ENCODE measurements at regions not wholly inside any gene's neighbourhood (a gene's known extent, or its start where the extent isn't known, plus 50 kb on each side); places are given as distances from the start of the nearest gene placed in this dataset.

GRCh38 chr7:83749495-83749894, 100.6 kb upstream of the SEMA3E start (continued):
- TF ChIP-seq, protein P1, sequence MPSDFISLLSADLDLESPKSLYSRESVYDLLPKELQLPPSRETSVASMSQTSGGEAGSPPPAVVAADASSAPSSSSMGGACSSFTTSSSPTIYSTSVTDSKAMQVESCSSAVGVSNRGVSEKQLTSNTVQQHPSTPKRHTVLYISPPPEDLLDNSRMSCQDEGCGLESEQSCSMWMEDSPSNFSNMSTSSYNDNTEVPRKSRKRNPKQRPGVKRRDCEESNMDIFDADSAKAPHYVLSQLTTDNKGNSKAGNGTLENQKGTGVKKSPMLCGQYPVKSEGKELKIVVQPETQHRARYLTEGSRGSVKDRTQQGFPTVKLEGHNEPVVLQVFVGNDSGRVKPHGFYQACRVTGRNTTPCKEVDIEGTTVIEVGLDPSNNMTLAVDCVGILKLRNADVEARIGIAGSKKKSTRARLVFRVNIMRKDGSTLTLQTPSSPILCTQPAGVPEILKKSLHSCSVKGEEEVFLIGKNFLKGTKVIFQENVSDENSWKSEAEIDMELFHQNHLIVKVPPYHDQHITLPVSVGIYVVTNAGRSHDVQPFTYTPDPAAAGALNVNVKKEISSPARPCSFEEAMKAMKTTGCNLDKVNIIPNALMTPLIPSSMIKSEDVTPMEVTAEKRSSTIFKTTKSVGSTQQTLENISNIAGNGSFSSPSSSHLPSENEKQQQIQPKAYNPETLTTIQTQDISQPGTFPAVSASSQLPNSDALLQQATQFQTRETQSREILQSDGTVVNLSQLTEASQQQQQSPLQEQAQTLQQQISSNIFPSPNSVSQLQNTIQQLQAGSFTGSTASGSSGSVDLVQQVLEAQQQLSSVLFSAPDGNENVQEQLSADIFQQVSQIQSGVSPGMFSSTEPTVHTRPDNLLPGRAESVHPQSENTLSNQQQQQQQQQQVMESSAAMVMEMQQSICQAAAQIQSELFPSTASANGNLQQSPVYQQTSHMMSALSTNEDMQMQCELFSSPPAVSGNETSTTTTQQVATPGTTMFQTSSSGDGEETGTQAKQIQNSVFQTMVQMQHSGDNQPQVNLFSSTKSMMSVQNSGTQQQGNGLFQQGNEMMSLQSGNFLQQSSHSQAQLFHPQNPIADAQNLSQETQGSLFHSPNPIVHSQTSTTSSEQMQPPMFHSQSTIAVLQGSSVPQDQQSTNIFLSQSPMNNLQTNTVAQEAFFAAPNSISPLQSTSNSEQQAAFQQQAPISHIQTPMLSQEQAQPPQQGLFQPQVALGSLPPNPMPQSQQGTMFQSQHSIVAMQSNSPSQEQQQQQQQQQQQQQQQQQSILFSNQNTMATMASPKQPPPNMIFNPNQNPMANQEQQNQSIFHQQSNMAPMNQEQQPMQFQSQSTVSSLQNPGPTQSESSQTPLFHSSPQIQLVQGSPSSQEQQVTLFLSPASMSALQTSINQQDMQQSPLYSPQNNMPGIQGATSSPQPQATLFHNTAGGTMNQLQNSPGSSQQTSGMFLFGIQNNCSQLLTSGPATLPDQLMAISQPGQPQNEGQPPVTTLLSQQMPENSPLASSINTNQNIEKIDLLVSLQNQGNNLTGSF (CRISPR knock-in tag; IDR thresholded peaks at IDR 0.05) = no peak
- TF ChIP-seq EZH2 (conservative IDR thresholded peaks at IDR 0.05; ENCODE audit: low read depth, low read length) (no peak), ZNF766 (CRISPR knock-in tag; IDR thresholded peaks at IDR 0.05; ENCODE audit: borderline replicate concordance) (no peak)
- TF ChIP-seq, protein P2, sequence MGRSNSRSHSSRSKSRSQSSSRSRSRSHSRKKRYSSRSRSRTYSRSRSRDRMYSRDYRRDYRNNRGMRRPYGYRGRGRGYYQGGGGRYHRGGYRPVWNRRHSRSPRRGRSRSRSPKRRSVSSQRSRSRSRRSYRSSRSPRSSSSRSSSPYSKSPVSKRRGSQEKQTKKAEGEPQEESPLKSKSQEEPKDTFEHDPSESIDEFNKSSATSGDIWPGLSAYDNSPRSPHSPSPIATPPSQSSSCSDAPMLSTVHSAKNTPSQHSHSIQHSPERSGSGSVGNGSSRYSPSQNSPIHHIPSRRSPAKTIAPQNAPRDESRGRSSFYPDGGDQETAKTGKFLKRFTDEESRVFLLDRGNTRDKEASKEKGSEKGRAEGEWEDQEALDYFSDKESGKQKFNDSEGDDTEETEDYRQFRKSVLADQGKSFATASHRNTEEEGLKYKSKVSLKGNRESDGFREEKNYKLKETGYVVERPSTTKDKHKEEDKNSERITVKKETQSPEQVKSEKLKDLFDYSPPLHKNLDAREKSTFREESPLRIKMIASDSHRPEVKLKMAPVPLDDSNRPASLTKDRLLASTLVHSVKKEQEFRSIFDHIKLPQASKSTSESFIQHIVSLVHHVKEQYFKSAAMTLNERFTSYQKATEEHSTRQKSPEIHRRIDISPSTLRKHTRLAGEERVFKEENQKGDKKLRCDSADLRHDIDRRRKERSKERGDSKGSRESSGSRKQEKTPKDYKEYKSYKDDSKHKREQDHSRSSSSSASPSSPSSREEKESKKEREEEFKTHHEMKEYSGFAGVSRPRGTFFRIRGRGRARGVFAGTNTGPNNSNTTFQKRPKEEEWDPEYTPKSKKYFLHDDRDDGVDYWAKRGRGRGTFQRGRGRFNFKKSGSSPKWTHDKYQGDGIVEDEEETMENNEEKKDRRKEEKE (IDR thresholded peaks at IDR 0.05) = no peak

DNA sequence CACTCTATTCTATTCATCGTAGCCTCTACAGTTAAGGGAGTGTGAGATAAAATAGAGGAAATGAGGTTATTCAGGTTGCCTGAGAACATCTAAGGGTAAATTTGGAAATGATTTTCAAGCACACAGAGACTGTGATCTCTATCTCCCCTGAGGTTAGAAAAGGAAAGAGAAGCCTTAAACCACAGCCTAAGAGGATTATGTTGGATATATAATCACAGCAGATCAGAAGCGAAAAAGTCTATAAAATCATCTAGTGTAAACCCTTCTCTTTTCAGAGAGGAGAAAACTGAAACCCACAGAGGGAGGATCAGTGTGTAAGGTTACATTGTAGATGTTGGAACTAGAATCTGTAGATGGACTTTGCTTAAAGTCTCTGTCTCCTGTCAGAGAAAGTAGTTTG, 90.6 kb upstream of the SEMA3E start:
- FAIRE-seq = no peak
- CTCF ChIA-PET (ENCODE audit: low intra/inter-chr PET ratio, low total read pairs) = no interaction called here
- Histone ChIP-seq H3K36me3 (replicated peaks in 1 of 2; ENCODE audit: control insufficient read depth in 1 of 2, insufficient read depth in 2 of 2, low read length in 2 of 2) (no peaks in the 10 kb centered on the region), H3K4me2 (ENCODE audit: low read depth, low read length) (no peak overlapping the region), H2AFZ (ENCODE audit: low read length) (no peak overlapping the region), H3K9ac (ENCODE audit: insufficient read depth, low read depth, low read length) (no peak overlapping the region), H3K27ac (ENCODE audit: extremely low read length, insufficient read depth, low read length) (no peak overlapping the region), H3K9me3 (ENCODE audit: low read length) (no peaks in the 10 kb centered on the region), H4K20me1 (ENCODE audit: insufficient read depth, low read length) (no peaks in the 10 kb centered on the region), H3K4me1 (ENCODE audit: insufficient read depth, low read length) (no peaks in the 10 kb centered on the region), H3K4me3 (replicated peaks in 1 of 3; ENCODE audit: insufficient read depth in 1 of 3, low read depth in 2 of 3, low read length in 3 of 3) (no peak overlapping the region), H3K27me3 (ENCODE audit: control insufficient read depth in 1 of 2, insufficient read depth in 2 of 2, low read length in 2 of 2) (no peaks in the 10 kb centered on the region), H3K79me2 (ENCODE audit: insufficient read depth, low read length) (no peaks in the 10 kb centered on the region)
- BruUV-seq (replicated peaks) = no TSS peak
- TF ChIP-seq ZNF230 (CRISPR knock-in tag; IDR thresholded peaks at IDR 0.05) (no peak), GATAD2A (CRISPR knock-in tag; IDR thresholded peaks at IDR 0.05) (no peak), ZFP91 (CRISPR knock-in tag; IDR thresholded peaks at IDR 0.05; ENCODE audit: borderline replicate concordance) (no peak), TEAD3 (CRISPR knock-in tag; optimal IDR thresholded peaks at IDR 0.05; ENCODE audit: borderline replicate concordance) (no peak), POLR2G (IDR thresholded peaks at IDR 0.05; ENCODE audit: low read depth, low read length) (no peak), SNAPC2 (CRISPR knock-in tag; IDR thresholded peaks at IDR 0.05) (no peak), ZNF136 (CRISPR knock-in tag; IDR thresholded peaks at IDR 0.05; ENCODE audit: low read depth) (no peak)
- in situ Hi-C loops (cut with HindIII; ENCODE audit: extremely low pct_ligation_motif_present, low pct_unique_long_range_greater_than_20kb) (no loop called here), intact Hi-C loops (cut with micrococcal nuclease; ENCODE audit: unreplicated experiment) (no loop called here)
- ATAC-seq = no peak
- no peak for DNase-seq (ENCODE audit: low spot score)
- 18% methylated on average over 2 of the region's 2 CpGs for WGBS (ENCODE audit: low lambda C conversion rate)
- POLR2A ChIA-PET = no interaction called here

Data from HepG2 (cell line).